ENCODE measurements at regions not wholly inside any gene's neighbourhood (a gene's known extent, or its start where the extent isn't known, plus 50 kb on each side); places are given as distances from the start of the nearest gene placed in this dataset.

DNA sequence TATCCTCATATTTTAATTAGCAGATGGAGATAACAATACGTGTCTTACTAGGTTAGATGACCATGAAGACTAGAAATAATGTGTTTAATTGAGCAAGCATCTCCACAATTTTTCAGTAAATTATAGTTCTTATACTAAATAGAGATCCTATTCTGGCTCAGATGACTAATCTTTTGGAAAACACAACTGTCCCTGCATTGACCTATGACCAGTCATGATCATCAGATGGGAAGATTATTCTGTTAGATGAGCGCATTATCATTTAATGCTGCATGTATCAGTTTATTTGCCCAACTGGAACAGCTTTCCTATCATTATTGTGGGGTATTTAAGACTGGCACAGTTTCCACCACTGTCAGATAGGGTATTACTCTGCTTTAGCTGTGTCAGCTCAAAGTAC, 185.5 kb downstream of the MOXD1 start:
- no peak for TF ChIP-seq NFIC (IDR thresholded peaks at IDR 0.05)
- TF ChIP-seq TEAD4 (IDR thresholded peaks at IDR 0.05): no peak
- TF ChIP-seq, protein P1, sequence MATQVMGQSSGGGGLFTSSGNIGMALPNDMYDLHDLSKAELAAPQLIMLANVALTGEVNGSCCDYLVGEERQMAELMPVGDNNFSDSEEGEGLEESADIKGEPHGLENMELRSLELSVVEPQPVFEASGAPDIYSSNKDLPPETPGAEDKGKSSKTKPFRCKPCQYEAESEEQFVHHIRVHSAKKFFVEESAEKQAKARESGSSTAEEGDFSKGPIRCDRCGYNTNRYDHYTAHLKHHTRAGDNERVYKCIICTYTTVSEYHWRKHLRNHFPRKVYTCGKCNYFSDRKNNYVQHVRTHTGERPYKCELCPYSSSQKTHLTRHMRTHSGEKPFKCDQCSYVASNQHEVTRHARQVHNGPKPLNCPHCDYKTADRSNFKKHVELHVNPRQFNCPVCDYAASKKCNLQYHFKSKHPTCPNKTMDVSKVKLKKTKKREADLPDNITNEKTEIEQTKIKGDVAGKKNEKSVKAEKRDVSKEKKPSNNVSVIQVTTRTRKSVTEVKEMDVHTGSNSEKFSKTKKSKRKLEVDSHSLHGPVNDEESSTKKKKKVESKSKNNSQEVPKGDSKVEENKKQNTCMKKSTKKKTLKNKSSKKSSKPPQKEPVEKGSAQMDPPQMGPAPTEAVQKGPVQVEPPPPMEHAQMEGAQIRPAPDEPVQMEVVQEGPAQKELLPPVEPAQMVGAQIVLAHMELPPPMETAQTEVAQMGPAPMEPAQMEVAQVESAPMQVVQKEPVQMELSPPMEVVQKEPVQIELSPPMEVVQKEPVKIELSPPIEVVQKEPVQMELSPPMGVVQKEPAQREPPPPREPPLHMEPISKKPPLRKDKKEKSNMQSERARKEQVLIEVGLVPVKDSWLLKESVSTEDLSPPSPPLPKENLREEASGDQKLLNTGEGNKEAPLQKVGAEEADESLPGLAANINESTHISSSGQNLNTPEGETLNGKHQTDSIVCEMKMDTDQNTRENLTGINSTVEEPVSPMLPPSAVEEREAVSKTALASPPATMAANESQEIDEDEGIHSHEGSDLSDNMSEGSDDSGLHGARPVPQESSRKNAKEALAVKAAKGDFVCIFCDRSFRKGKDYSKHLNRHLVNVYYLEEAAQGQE (IDR thresholded peaks at IDR 0.05; ENCODE audit: low read depth): no peak
- TF ChIP-seq FOXM1 (IDR thresholded peaks at IDR 0.05; ENCODE audit: borderline replicate concordance, low read depth): no peak
- no peak for TF ChIP-seq EP300 (IDR thresholded peaks at IDR 0.05; ENCODE audit: borderline replicate concordance)
- no peak for TF ChIP-seq YY1 (IDR thresholded peaks at IDR 0.05; ENCODE audit: low read depth)
- TF ChIP-seq CEBPB (IDR thresholded peaks at IDR 0.05): no peak
- TF ChIP-seq EGR1 (IDR thresholded peaks at IDR 0.05): no peak
- no peak for TF ChIP-seq RAD21 (IDR thresholded peaks at IDR 0.05; ENCODE audit: low read depth)

All from Ishikawa (cell line).